ENCODE measurements at regions not wholly inside any gene's neighbourhood (a gene's known extent, or its start where the extent isn't known, plus 50 kb on each side); places are given as distances from the start of the nearest gene placed in this dataset.

DNA sequence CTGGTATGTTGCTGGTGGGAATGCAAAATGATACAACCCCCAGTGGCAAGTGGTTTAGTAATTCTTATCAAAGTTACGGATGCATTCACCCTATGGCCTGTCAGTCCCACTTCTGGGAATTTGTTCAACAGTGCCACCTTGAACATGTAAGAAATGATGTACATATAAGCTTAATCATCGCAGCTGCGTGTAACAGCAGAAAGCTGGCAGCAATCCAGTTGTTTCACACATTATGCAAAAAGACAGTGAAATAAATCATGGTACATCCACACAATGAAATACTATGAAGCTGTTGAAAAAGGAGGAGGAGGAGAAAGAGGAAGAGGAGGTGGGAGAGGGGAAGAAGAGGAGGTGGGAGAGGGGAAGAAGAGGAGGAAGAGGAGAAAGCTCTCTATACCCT is 76.2 kb upstream of the MYL10 start:
- TF ChIP-seq EZH2 (IDR thresholded peaks at IDR 0.05; ENCODE audit: insufficient read depth, poor library complexity, severe bottlenecking): no peak
- TF ChIP-seq EZH2phosphoT487 (IDR thresholded peaks at IDR 0.05; ENCODE audit: insufficient read depth, low read depth): no peak
